ENCODE measurements at regions not wholly inside any gene's neighbourhood (a gene's known extent, or its start where the extent isn't known, plus 50 kb on each side); places are given as distances from the start of the nearest gene placed in this dataset.
"Not testable (repeated sequence)": the region's sequence is repeated elsewhere in the genome, so short reads cannot be mapped to it uniquely, and the experiment has no call there.

- CTCF ChIA-PET, result no interaction called here
- no peak for DNase-seq (ENCODE audit: low read depth)
- H3K27me3 ChIP-seq (ENCODE audit: control insufficient read depth, insufficient read depth, low read length), result no peaks in the 10 kb centered on the region
- H3K36me3 ChIP-seq (ENCODE audit: control insufficient read depth, insufficient read depth, low read length), result no peaks in the 10 kb centered on the region
- POLR2A ChIA-PET, result no interaction called here
- TF ChIP-seq CTCF (IDR thresholded peaks at IDR 0.05; ENCODE audit: insufficient read depth, low read depth, low read length), result no peak
- no peak overlapping the region for H3K4me3 ChIP-seq (ENCODE audit: low read depth, low read length)
Observed at GRCh38 chr6:84579404-84579803, 185.0 kb downstream of the TBX18 start.

- ChIA-PET POLR2A (no interaction called here), CTCF (no interaction called here)
- Histone ChIP-seq H3K36me3 (ENCODE audit: control insufficient read depth, insufficient read depth, low read length) (no peaks in the 10 kb centered on the region), H3K27me3 (ENCODE audit: control insufficient read depth, insufficient read depth, low read length) (no peaks in the 10 kb centered on the region), H3K4me3 (ENCODE audit: low read depth, low read length) (no peak overlapping the region)
- TF ChIP-seq CTCF (IDR thresholded peaks at IDR 0.05; ENCODE audit: insufficient read depth, low read depth, low read length), result no peak
- DNase-seq (ENCODE audit: low read depth), result no peak
Observed at GRCh38 chr6:84576029-84576428, 188.4 kb downstream of the TBX18 start.

- no peak for TF ChIP-seq CTCF (IDR thresholded peaks at IDR 0.05; ENCODE audit: insufficient read depth, low read depth, low read length)
- ChIA-PET CTCF (no interaction called here), POLR2A (no interaction called here)
- no peak overlapping the region for H3K4me3 ChIP-seq (ENCODE audit: low read depth, low read length)
- no peaks in the 10 kb centered on the region for H3K27me3 ChIP-seq (ENCODE audit: control insufficient read depth, insufficient read depth, low read length)
- H3K36me3 ChIP-seq (ENCODE audit: control insufficient read depth, insufficient read depth, low read length), result no peaks in the 10 kb centered on the region
- no peak for DNase-seq (ENCODE audit: low read depth)
Observed at GRCh38 chr6:84575264-84575663, 189.1 kb downstream of the TBX18 start.

- Histone ChIP-seq H3K27me3 (ENCODE audit: control insufficient read depth, insufficient read depth, low read length) (no peaks in the 10 kb centered on the region), H3K4me3 (ENCODE audit: low read depth, low read length) (no peak overlapping the region), H3K36me3 (ENCODE audit: control insufficient read depth, insufficient read depth, low read length) (no peaks in the 10 kb centered on the region)
- TF ChIP-seq CTCF (IDR thresholded peaks at IDR 0.05; ENCODE audit: insufficient read depth, low read depth, low read length), result no peak
- no peak for DNase-seq (ENCODE audit: low read depth)
- ChIA-PET CTCF (interaction anchor here (0.7 to 1.6 kb wide), 5 partner anchors 14 to 142 kb away, joined by 3 to 4 read pairs (median 4); no protein-coding TSS in a partner anchor), POLR2A (no interaction called here)
Observed at GRCh38 chr6:84569882-84570281, 194.5 kb downstream of the TBX18 start.

GRCh38 chr6:84568971-84569370 lies 195.4 kb downstream of the TBX18 start:
- peak; percentile 41 for TF ChIP-seq CTCF (IDR thresholded peaks at IDR 0.05; ENCODE audit: insufficient read depth, low read depth, low read length)
- no peaks in the 10 kb centered on the region for H3K36me3 ChIP-seq (ENCODE audit: control insufficient read depth, insufficient read depth, low read length)
- CTCF ChIA-PET, result interaction anchor here (0.8 to 1.6 kb wide), 7 partner anchors 15 to 222 kb away, joined by 3 to 4 read pairs (median 3); no protein-coding TSS in a partner anchor
- DNase-seq (ENCODE audit: low read depth), result no peak
- H3K27me3 ChIP-seq (ENCODE audit: control insufficient read depth, insufficient read depth, low read length), result 0 out of 2 replicates have a peak, but pooled peaks cover 1% of the 10 kb centered on the region
- no peak overlapping the region for H3K4me3 ChIP-seq (ENCODE audit: low read depth, low read length)
- POLR2A ChIA-PET, result no interaction called here

GRCh38 chr6:84565718-84566117 lies 198.7 kb downstream of the TBX18 start:
- H3K36me3 ChIP-seq (ENCODE audit: control insufficient read depth, insufficient read depth, low read length); H3K4me3 ChIP-seq (ENCODE audit: low read depth, low read length); CTCF ChIA-PET; POLR2A ChIA-PET; H3K27me3 ChIP-seq (ENCODE audit: control insufficient read depth, insufficient read depth, low read length); DNase-seq (ENCODE audit: low read depth): not testable (repeated sequence)

All from BJ (cell line).